ENCODE measurements at regions not wholly inside any gene's neighbourhood (a gene's known extent, or its start where the extent isn't known, plus 50 kb on each side); places are given as distances from the start of the nearest gene placed in this dataset.

GRCh38 chr16:27698746-27699145 is 148.8 kb downstream of the KATNIP start:
- Mint-ChIP-seq H3K4me3 (no peak overlapping the region), H3K36me3 (ENCODE audit: low read depth) (no peaks in the 10 kb centered on the region), H3K27me3 (no peaks in the 10 kb centered on the region), H3K4me1 (no peaks in the 10 kb centered on the region), H3K27ac (no peak overlapping the region), H3K9me3 (no peaks in the 10 kb centered on the region)
- POLR2A ChIA-PET, result no interaction called here
- CTCF ChIA-PET, result interaction anchor here (1.2 to 1.6 kb wide), 2 partner anchors 61 to 168 kb away, joined by 4 to 6 read pairs; no protein-coding TSS in a partner anchor
- no peak for DNase-seq

- DNase-seq, result no peak
- no peaks in the 10 kb centered on the region for H3K36me3 Mint-ChIP-seq (ENCODE audit: low read depth)
- no peaks in the 10 kb centered on the region for H3K4me1 Mint-ChIP-seq
- CTCF ChIA-PET, result interaction anchor here (1.2 to 1.6 kb wide), 2 partner anchors 60 to 167 kb away, joined by 4 to 6 read pairs; no protein-coding TSS in a partner anchor
- no peak overlapping the region for H3K4me3 Mint-ChIP-seq
- no peak overlapping the region for H3K27ac Mint-ChIP-seq
- H3K27me3 Mint-ChIP-seq, result no peaks in the 10 kb centered on the region
- no peaks in the 10 kb centered on the region for H3K9me3 Mint-ChIP-seq
- POLR2A ChIA-PET, result no interaction called here
These were observed 149.6 kb downstream of the KATNIP start for GRCh38 chr16:27699540-27699939.

GRCh38 chr16:27700304-27700995 is 150.5 kb downstream of the KATNIP start:
- CTCF ChIA-PET, result interaction anchor here (1.6 kb wide), 1 partner anchor 10 kb away, joined by 5 read pairs; no protein-coding TSS in a partner anchor
- no peak overlapping the region for H3K4me3 Mint-ChIP-seq
- H3K9me3 Mint-ChIP-seq, result no peaks in the 10 kb centered on the region
- POLR2A ChIA-PET, result no interaction called here
- H3K27me3 Mint-ChIP-seq, result no peaks in the 10 kb centered on the region
- H3K36me3 Mint-ChIP-seq (ENCODE audit: low read depth), result no peaks in the 10 kb centered on the region
- no peaks in the 10 kb centered on the region for H3K4me1 Mint-ChIP-seq
- no peak overlapping the region for H3K27ac Mint-ChIP-seq
- DNase-seq, result no peak

- no peaks in the 10 kb centered on the region for H3K27me3 Mint-ChIP-seq
These were observed 151.4 kb downstream of the KATNIP start for GRCh38 chr16:27701381-27701780.

GRCh38 chr16:27703121-27703520 is 153.2 kb downstream of the KATNIP start:
- H3K27me3 Mint-ChIP-seq, result no peaks in the 10 kb centered on the region
- ChIA-PET POLR2A (no interaction called here), CTCF (no interaction called here)
- no peak overlapping the region for H3K27ac Mint-ChIP-seq
- no peaks in the 10 kb centered on the region for H3K4me1 Mint-ChIP-seq
- no peak overlapping the region for H3K4me3 Mint-ChIP-seq
- H3K36me3 Mint-ChIP-seq (ENCODE audit: low read depth), result no peaks in the 10 kb centered on the region
- no peak for DNase-seq
- no peaks in the 10 kb centered on the region for H3K9me3 Mint-ChIP-seq

More at GRCh38 chr16:27701381-27701780, 151.4 kb downstream of the KATNIP start:
- POLR2A ChIA-PET, result no interaction called here
- Mint-ChIP-seq H3K4me3 (no peak overlapping the region), H3K4me1 (no peaks in the 10 kb centered on the region), H3K36me3 (ENCODE audit: low read depth) (no peaks in the 10 kb centered on the region), H3K9me3 (no peaks in the 10 kb centered on the region), H3K27ac (no peak overlapping the region)
- DNase-seq, result no peak
- CTCF ChIA-PET, result interaction anchor here (1.6 kb wide), 1 partner anchor 11 kb away, joined by 5 read pairs; no protein-coding TSS in a partner anchor

GRCh38 chr16:27703545-27703944 is 153.6 kb downstream of the KATNIP start:
- no peaks in the 10 kb centered on the region for H3K9me3 Mint-ChIP-seq
- no peaks in the 10 kb centered on the region for H3K36me3 Mint-ChIP-seq (ENCODE audit: low read depth)
- no peaks in the 10 kb centered on the region for H3K27me3 Mint-ChIP-seq
- CTCF ChIA-PET, result no interaction called here
- no peaks in the 10 kb centered on the region for H3K4me1 Mint-ChIP-seq
- H3K27ac Mint-ChIP-seq, result no peak overlapping the region
- POLR2A ChIA-PET, result no interaction called here
- no peak overlapping the region for H3K4me3 Mint-ChIP-seq
- no peak for DNase-seq

GRCh38 chr16:27704252-27704651 is 154.3 kb downstream of the KATNIP start:
- no peaks in the 10 kb centered on the region for H3K4me1 Mint-ChIP-seq
- no peaks in the 10 kb centered on the region for H3K9me3 Mint-ChIP-seq
- ChIA-PET CTCF (interaction anchor here (0.7 kb wide), 1 partner anchor 123 kb away, joined by 3 read pairs; no protein-coding TSS in a partner anchor), POLR2A (no interaction called here)
- no peaks in the 10 kb centered on the region for H3K27me3 Mint-ChIP-seq
- DNase-seq, result no peak
- no peak overlapping the region for H3K4me3 Mint-ChIP-seq
- no peak overlapping the region for H3K27ac Mint-ChIP-seq
- no peaks in the 10 kb centered on the region for H3K36me3 Mint-ChIP-seq (ENCODE audit: low read depth)

GRCh38 chr16:27706156-27706865 is 156.4 kb downstream of the KATNIP start:
- ChIA-PET CTCF (interaction anchor here (1.1 to 1.2 kb wide), 2 partner anchors 16 to 364 kb away, joined by 3 read pairs; no protein-coding TSS in a partner anchor), POLR2A (no interaction called here)
- no peaks in the 10 kb centered on the region for H3K27me3 Mint-ChIP-seq
- no peaks in the 10 kb centered on the region for H3K36me3 Mint-ChIP-seq (ENCODE audit: low read depth)
- no peak overlapping the region for H3K27ac Mint-ChIP-seq
- H3K4me3 Mint-ChIP-seq, result no peak overlapping the region
- no peak for DNase-seq
- no peaks in the 10 kb centered on the region for H3K9me3 Mint-ChIP-seq
- H3K4me1 Mint-ChIP-seq, result no peaks in the 10 kb centered on the region

GRCh38 chr16:27706866-27707685 is 157.1 kb downstream of the KATNIP start:
- H3K27ac Mint-ChIP-seq, result no peak overlapping the region
- no peaks in the 10 kb centered on the region for H3K27me3 Mint-ChIP-seq
- H3K4me1 Mint-ChIP-seq, result no peaks in the 10 kb centered on the region
- H3K36me3 Mint-ChIP-seq (ENCODE audit: low read depth), result no peaks in the 10 kb centered on the region
- no peaks in the 10 kb centered on the region for H3K9me3 Mint-ChIP-seq
- ChIA-PET CTCF (interaction anchor here (1.2 kb wide), 1 partner anchor 363 kb away, joined by 3 read pairs; no protein-coding TSS in a partner anchor), POLR2A (no interaction called here)
- H3K4me3 Mint-ChIP-seq, result no peak overlapping the region
- DNase-seq, result no peak

GRCh38 chr16:27708651-27709050 is 158.7 kb downstream of the KATNIP start:
- ChIA-PET CTCF (no interaction called here), POLR2A (no interaction called here)
- no peak overlapping the region for H3K4me3 Mint-ChIP-seq
- H3K4me1 Mint-ChIP-seq, result no peaks in the 10 kb centered on the region
- H3K27me3 Mint-ChIP-seq, result no peaks in the 10 kb centered on the region
- no peaks in the 10 kb centered on the region for H3K36me3 Mint-ChIP-seq (ENCODE audit: low read depth)
- DNase-seq, result no peak
- no peak overlapping the region for H3K27ac Mint-ChIP-seq
- no peaks in the 10 kb centered on the region for H3K9me3 Mint-ChIP-seq

- Mint-ChIP-seq H3K9me3 (no peaks in the 10 kb centered on the region), H3K27me3 (no peaks in the 10 kb centered on the region), H3K27ac (no peak overlapping the region), H3K36me3 (ENCODE audit: low read depth) (no peaks in the 10 kb centered on the region), H3K4me3 (no peak overlapping the region), H3K4me1 (no peaks in the 10 kb centered on the region)
- CTCF ChIA-PET, result no interaction called here
- no peak for DNase-seq
- POLR2A ChIA-PET, result no interaction called here
These were observed 162.3 kb downstream of the KATNIP start for GRCh38 chr16:27712251-27712711.

- no peaks in the 10 kb centered on the region for H3K9me3 Mint-ChIP-seq
- H3K27me3 Mint-ChIP-seq, result no peaks in the 10 kb centered on the region
- peaks cover 14% of the 10 kb centered on the region for H3K4me1 Mint-ChIP-seq
- no peak overlapping the region for H3K27ac Mint-ChIP-seq
- POLR2A ChIA-PET, result interaction anchor here (1.3 kb wide), 1 partner anchor 13 kb away, joined by 3 read pairs; no protein-coding TSS in a partner anchor
- CTCF ChIA-PET, result no interaction called here
- H3K4me3 Mint-ChIP-seq, result no peak overlapping the region
- H3K36me3 Mint-ChIP-seq (ENCODE audit: low read depth), result no peaks in the 10 kb centered on the region
- DNase-seq, result no peak
These were observed 167.8 kb downstream of the KATNIP start for GRCh38 chr16:27717726-27718125.

Measured in activated CD4-positive, alpha-beta memory T cell treated with anti-CD3 and anti-CD28 coated beads, Interleukin-2, amount 10 ng/mL, durations not matched to agents 7 days and 5 days (primary cell).